NCI-H774 (cell line): ENCODE measurements at regions not wholly inside any gene's neighbourhood (a gene's known extent, or its start where the extent isn't known, plus 50 kb on each side); places are given as distances from the start of the nearest gene placed in this dataset.

Experiments
- DNase-seq: peaks from one replicate; lab custom pipeline; 2025; lab: John Stamatoyannopoulos, UW

- DNase-seq, result no peak
Measured at GRCh38 chr16:79297805-79298204, 302.7 kb downstream of the MAF start.

- no peak for DNase-seq
Measured at GRCh38 chr16:79297296-79297695, 303.2 kb downstream of the MAF start.

GRCh38 chr16:79296491-79296890, 304.0 kb downstream of the MAF start:
- DNase-seq, result no peak

GRCh38 chr16:79295746-79296145, 304.8 kb downstream of the MAF start:
- no peak for DNase-seq

GRCh38 chr16:79295162-79295561, 305.4 kb downstream of the MAF start:
- DNase-seq, result no peak

GRCh38 chr16:79294568-79294967, 306.0 kb downstream of the MAF start:
- no peak for DNase-seq

GRCh38 chr16:79293836-79294460, 306.6 kb downstream of the MAF start:
- DNase-seq, result no peak

- no peak for DNase-seq
Measured at GRCh38 chr16:79288066-79288465, 312.5 kb downstream of the MAF start.

GRCh38 chr16:79287424-79287917, 313.1 kb downstream of the MAF start:
- DNase-seq, result no peak

- DNase-seq, result peak; percentile 41
Measured at GRCh38 chr16:79286646-79287423, 313.7 kb downstream of the MAF start.

- no peak for DNase-seq
Measured at GRCh38 chr16:79284766-79285165, 315.8 kb downstream of the MAF start.

GRCh38 chr16:79283578-79283977, 317.0 kb downstream of the MAF start:
- no peak for DNase-seq

GRCh38 chr16:79282806-79283205, 317.7 kb downstream of the MAF start:
- DNase-seq, result no peak

GRCh38 chr16:79278506-79278905, 322.0 kb downstream of the MAF start:
- DNase-seq, result no peak

GRCh38 chr16:79276501-79276900, 324.0 kb downstream of the MAF start:
- DNase-seq, result no peak

GRCh38 chr16:79274264-79274663, 326.3 kb downstream of the MAF start:
- DNase-seq, result no peak

- DNase-seq, result no peak
Measured at GRCh38 chr16:79272141-79272577, 328.4 kb downstream of the MAF start.

- DNase-seq, result no peak
Measured at GRCh38 chr16:79271583-79271982, 329.0 kb downstream of the MAF start.

GRCh38 chr16:79270011-79270410, 330.5 kb downstream of the MAF start:
- no peak for DNase-seq

- DNase-seq, result no peak
Measured at GRCh38 chr16:79269211-79269863, 331.2 kb downstream of the MAF start.

GRCh38 chr16:79267781-79268180, 332.8 kb downstream of the MAF start:
- no peak for DNase-seq

GRCh38 chr16:79267146-79267545, 333.4 kb downstream of the MAF start:
- DNase-seq, result no peak

- DNase-seq, result no peak
Measured at GRCh38 chr16:79265701-79266100, 334.8 kb downstream of the MAF start.
